ENCODE measurements at regions not wholly inside any gene's neighbourhood (a gene's known extent, or its start where the extent isn't known, plus 50 kb on each side); places are given as distances from the start of the nearest gene placed in this dataset.

GRCh38 chr11:45374130-45374529 lies 88.0 kb upstream of the SYT13 start:
- TF ChIP-seq CTCF (IDR thresholded peaks at IDR 0.05 in 4 of 5, conservative IDR thresholded peaks at IDR 0.05 in 1 of 5) (no peak), POLR2A (IDR thresholded peaks at IDR 0.05) (no peak)
